ENCODE measurements at regions not wholly inside any gene's neighbourhood (a gene's known extent, or its start where the extent isn't known, plus 50 kb on each side); places are given as distances from the start of the nearest gene placed in this dataset.
"Not testable (repeated sequence)": the region's sequence is repeated elsewhere in the genome, so short reads cannot be mapped to it uniquely, and the experiment has no call there.

DNA sequence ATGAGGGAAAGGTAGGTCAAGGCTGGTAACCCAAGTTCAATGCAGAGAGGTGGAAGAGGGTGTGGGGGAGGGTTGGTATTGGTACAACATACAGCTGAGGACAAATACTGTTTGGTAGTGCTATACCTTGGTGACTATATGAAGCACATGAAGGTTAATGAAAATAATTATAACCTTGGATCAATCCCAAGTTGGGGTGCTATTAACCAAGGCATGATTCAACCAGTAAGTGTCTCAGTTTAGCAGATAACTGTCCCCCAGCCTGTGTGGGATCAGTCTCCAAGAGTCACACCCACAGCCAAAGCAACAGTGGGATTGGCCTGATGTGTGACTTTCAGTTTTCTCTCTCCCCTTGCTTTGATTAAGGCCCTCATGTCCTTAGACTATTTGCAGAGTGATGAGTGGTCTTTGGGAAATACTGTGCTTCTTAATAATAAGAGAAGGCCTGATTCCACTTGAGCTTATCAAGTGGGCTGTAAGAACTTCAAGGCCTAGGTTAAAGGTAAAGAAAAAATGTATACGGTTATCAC, 80.8 kb downstream of the EOMES start:
- 90% methylated on average over 1 of the region's 1 CpG for WGBS
- Histone ChIP-seq H3K4me3 (ENCODE audit: low read depth, low read length) (no peak overlapping the region), H3K4me1 (ENCODE audit: insufficient read depth) (no peaks in the 10 kb centered on the region), H3K27ac (ENCODE audit: low read depth) (no peak overlapping the region), H3K36me3 (ENCODE audit: insufficient read depth) (no peaks in the 10 kb centered on the region)
- no peak for DNase-seq (ENCODE audit: extremely low spot score)

DNA sequence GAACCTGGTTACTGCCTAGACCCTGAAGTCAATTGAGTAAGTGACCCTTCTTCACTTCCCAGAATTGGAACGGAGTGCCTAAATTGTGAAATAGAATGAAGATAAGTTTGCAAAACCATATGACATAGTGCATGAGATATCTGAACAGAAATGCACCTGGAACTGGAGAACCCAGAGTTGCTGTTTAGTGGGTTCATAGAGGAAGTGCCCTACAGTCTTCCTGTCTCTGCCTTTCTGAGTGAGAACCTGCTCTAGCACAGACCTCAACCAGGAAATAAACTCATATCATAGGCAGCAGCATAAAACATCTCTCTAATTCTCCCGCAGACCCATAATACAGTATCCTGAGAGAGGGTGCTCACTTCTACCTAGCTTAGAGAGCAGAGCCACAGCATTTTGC, 82.9 kb downstream of the EOMES start:
- no peak overlapping the region for H3K27ac ChIP-seq (ENCODE audit: low read depth)
- H3K4me1 ChIP-seq (ENCODE audit: insufficient read depth): no peaks in the 10 kb centered on the region
- WGBS: 86% methylated on average over 2 of the region's 2 CpGs
- H3K36me3 ChIP-seq (ENCODE audit: insufficient read depth): no peaks in the 10 kb centered on the region
- no peak overlapping the region for H3K4me3 ChIP-seq (ENCODE audit: low read depth, low read length)
- DNase-seq (ENCODE audit: extremely low spot score): no peak

DNA sequence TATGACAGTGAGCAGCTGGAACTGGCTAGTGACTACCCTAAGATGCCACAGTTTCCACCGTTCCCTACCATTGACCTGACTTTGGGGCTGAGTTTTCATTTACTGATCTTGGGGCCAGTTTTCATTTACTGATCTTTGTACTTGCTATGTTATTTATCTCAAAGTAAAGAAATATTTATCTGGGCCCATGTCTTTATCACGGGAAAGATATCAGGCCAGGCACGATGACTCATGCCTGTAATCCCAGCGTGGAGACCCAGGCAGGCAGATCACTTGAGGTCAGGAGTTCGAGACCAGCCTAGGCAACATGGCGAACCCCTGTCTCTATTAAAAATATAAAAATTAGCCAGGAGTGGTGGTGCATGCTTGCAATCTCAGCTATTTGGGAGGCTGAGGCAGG, 83.5 kb downstream of the EOMES start:
- Histone ChIP-seq H3K27ac (ENCODE audit: low read depth) (no peak overlapping the region), H3K36me3 (ENCODE audit: insufficient read depth) (no peaks in the 10 kb centered on the region), H3K4me1 (ENCODE audit: insufficient read depth) (no peaks in the 10 kb centered on the region), H3K4me3 (ENCODE audit: low read depth, low read length) (no peak overlapping the region)
- WGBS: 68% methylated on average over 6 of the region's 6 CpGs
- no peak for DNase-seq (ENCODE audit: extremely low spot score)

DNA sequence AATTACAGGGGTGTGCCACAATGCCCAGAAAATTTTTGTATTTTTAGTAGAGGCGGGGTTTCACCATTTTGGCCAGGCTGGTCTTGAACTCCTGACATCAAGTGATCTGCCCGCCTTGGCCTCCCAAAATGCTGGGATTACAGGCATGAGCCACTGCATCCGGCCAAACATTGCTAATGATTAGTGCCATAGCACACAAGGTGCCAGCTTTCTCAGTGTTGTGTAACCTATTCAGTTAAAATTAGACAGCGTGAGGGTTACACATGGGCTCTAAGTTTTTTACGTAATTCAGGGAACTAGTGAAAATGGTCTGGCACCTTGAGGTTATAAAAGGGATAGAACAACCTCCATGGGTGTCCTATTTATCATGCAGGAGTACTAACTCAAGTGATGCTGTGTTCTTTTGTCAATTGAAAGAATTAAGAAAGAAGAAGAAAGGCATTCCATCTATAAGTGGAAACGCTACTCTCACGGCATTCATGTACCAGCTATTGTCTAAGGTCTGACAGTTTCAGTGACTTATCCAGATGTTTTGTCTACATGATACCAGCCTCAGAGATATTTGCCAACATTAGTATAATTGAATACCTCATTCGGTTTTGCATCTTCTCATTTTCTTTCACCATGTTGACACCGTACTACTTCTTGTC, 84.7 kb downstream of the EOMES start:
- Histone ChIP-seq H3K4me1 (ENCODE audit: insufficient read depth) (no peaks in the 10 kb centered on the region), H3K36me3 (ENCODE audit: insufficient read depth) (no peaks in the 10 kb centered on the region), H3K27ac (ENCODE audit: low read depth) (no peak overlapping the region), H3K4me3 (ENCODE audit: low read depth, low read length) (no peak overlapping the region)
- 92% methylated on average over 9 of the region's 9 CpGs for WGBS
- DNase-seq (ENCODE audit: extremely low spot score): no peak

DNA sequence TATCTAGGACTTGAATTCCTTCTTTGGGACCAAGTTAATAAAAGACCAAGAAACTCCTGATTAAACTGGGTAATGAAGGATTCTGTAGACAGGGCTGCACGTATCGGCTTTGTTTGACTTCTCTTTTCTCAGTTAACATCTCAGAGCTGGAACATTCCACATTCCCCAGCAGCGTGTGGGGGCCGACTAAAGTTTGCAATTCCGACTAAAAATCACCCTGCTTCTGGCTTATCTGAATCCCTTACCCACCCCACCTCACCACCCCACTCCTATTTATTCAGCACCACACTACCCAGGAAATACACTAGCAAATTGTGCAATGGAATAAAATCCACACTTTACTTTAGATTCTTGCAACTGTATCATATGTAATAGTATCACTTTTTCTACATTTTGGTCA, 87.1 kb downstream of the EOMES start:
- WGBS: 76% methylated on average over 5 of the region's 5 CpGs
- DNase-seq (ENCODE audit: extremely low spot score); H3K4me3 ChIP-seq (ENCODE audit: low read depth, low read length); H3K36me3 ChIP-seq (ENCODE audit: insufficient read depth); H3K4me1 ChIP-seq (ENCODE audit: insufficient read depth); H3K27ac ChIP-seq (ENCODE audit: low read depth): not testable (repeated sequence)

DNA sequence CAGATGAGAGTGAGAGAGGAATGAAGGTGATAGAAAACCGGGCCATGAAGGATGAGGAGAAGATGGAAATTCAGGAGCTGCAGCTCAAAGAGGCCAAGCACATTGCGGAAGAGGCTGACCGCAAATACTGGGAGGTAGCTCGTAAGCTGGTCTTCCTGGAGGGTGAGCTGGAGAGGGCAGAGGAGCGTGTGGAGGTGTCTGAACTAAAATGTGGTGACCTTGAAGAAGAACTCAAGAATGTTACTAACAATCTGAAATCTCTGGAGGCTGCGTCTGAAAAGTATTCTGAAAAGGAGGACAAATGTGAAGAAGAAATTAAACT, 88.9 kb downstream of the EOMES start:
- Histone ChIP-seq H3K4me3 (ENCODE audit: low read depth, low read length) (peak overlapping the region; percentile 64), H3K36me3 (ENCODE audit: insufficient read depth) (no peaks in the 10 kb centered on the region), H3K4me1 (ENCODE audit: insufficient read depth) (no peaks in the 10 kb centered on the region), H3K27ac (ENCODE audit: low read depth) (peak overlapping the region; percentile 74)
- no peak for DNase-seq (ENCODE audit: extremely low spot score)
- 15% methylated on average over 6 of the region's 6 CpGs for WGBS

DNA sequence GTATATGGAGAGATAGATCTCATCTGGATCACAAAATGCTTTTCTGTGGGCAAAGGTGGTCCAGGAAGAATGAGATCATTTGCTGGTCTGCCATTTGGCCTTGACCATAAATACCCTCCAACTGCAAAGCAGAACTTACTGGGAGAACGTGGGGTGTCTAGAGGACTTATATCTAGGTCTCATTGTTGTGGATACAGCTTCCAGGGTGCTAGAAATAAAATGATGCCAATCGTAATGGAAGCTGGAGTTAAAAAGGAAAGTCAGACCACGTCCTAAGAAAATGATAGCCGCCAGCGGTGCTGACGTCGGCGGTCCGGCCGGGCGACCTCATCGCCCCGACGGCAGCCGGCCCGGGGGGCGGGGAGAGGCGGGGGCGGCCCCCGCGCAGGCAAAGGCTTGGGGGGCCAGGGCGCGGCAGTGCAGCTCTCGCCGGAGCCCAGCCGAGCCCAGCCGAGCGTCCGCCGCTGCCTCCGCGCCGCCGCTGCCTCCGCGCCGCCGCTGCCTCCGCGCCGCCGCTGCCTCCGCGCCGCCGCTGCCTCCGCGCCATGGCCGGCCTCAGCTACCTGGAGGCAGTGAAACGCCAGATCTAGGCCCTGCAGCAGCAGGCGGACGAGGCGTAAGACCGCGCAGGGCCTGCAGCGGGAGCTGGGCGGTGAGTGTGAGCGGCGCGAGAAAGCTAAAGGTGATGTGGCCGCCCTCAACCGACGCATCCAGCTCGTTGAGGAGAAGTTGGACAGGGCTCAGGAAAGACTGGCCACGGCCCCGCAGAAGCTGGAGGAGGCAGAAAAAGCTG, 89.5 kb downstream of the EOMES start:
- Histone ChIP-seq H3K4me1 (ENCODE audit: insufficient read depth) (no peaks in the 10 kb centered on the region), H3K36me3 (ENCODE audit: insufficient read depth) (no peaks in the 10 kb centered on the region), H3K27ac (ENCODE audit: low read depth) (peak overlapping the region; percentile 74), H3K4me3 (ENCODE audit: low read depth, low read length) (peak overlapping the region; percentile 64)
- DNase-seq (ENCODE audit: extremely low spot score): no peak
- WGBS: 9% methylated on average over 66 of the region's 66 CpGs

DNA sequence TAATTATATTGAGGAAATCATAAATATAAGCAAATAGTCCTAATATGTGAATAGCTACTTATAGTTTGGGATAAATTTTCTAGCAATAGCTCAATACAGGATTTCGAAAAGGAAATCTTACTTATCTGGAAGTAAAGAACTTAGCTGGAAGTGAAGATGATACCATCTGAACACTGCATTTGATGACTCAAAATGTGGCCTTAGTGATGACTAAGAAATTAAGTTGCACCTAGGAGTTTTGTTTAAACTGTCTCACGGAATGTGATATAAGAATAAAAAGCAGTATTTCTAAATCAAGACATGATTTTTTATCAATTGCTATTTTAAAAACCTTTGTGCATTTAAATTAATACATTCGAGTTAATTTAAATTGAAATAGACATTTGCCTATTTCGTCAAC, 91.2 kb downstream of the EOMES start:
- H3K4me3 ChIP-seq (ENCODE audit: low read depth, low read length): no peak overlapping the region
- H3K36me3 ChIP-seq (ENCODE audit: insufficient read depth): no peaks in the 10 kb centered on the region
- H3K27ac ChIP-seq (ENCODE audit: low read depth): no peak overlapping the region
- no peaks in the 10 kb centered on the region for H3K4me1 ChIP-seq (ENCODE audit: insufficient read depth)
- no peak for DNase-seq (ENCODE audit: extremely low spot score)
- 85% methylated on average over 4 of the region's 4 CpGs for WGBS

DNA sequence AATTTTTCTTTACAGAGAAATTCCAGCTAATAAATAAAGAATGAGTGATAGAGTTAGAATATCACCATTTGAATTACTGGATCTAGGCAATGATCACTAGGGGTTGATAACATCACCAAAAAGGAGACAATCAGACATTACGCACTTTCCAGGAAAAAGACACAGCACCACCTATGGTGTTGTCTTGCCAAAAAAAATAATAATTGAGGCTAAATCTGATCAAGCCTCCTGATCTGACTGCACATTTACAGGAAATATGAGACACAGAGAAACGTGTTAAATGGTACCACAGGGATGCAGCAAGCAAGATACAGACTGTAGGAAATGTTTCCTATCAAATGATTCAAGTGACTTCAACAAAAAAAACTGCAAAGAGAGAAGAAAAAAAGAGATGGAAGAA, 92.8 kb downstream of the EOMES start:
- Histone ChIP-seq H3K4me1 (ENCODE audit: insufficient read depth) (no peaks in the 10 kb centered on the region), H3K27ac (ENCODE audit: low read depth) (no peak overlapping the region), H3K36me3 (ENCODE audit: insufficient read depth) (no peaks in the 10 kb centered on the region), H3K4me3 (ENCODE audit: low read depth, low read length) (no peak overlapping the region)
- WGBS: 58% methylated on average over 2 of the region's 2 CpGs
- DNase-seq (ENCODE audit: extremely low spot score): no peak

DNA sequence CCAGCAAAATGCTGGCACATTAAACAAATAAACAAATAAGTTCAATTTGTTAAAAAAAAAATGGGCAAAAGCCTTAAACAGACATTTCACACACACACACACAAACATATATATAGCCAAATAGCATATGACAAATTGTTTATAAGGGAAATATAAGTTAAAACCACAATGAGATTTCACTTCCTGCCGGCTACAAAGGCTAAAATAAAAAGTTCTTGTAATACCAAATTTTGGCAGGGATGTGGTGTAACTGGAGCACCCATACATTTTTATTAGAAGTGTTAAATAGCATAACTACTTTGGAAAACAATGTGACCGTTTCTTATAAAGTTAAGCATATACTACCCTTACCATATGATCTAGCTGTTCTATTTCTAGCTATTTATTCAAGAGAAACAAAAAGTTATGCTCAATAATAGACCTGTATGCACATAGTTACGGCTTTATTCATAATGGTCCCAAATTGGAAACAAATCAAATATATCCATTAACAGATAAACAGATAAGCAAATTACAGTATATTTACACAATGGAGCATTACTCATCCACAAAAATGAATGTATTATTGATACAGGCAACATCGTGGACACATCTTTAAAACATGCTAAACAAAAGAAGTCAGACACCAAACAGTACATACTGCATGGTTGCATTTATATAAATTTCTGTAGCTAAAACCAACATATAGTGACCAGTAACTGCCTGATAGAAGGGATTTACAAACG, 93.9 kb downstream of the EOMES start:
- no peak overlapping the region for H3K27ac ChIP-seq (ENCODE audit: low read depth)
- WGBS: 76% methylated on average over 5 of the region's 5 CpGs
- H3K4me1 ChIP-seq (ENCODE audit: insufficient read depth): no peaks in the 10 kb centered on the region
- no peak overlapping the region for H3K4me3 ChIP-seq (ENCODE audit: low read depth, low read length)
- H3K36me3 ChIP-seq (ENCODE audit: insufficient read depth): no peaks in the 10 kb centered on the region
- DNase-seq (ENCODE audit: extremely low spot score): no peak

DNA sequence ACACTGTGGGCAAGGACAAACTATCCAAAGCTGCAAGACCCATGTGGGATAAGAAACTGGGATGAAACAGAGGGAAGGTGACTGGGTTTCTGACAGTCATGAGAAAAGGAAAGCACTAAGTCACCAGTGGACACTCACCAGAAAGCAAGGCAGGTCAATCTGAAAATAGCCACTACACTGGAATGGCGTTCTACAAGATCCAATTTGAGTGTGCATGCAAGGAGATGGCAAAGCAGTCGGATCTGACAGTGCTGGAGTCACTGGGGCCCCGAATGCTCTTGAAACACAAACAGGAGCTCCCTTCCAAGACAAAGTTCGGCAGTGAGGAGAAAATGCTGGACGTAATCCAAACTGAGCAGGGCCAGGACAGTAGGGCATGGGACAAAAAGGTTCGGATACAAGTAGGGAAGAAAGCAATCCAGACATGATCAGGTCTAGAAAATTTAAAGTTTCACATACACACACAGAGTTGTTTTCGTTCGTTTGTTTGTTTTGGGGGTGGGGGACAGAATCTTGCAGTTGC, 95.5 kb downstream of the EOMES start:
- DNase-seq (ENCODE audit: extremely low spot score): no peak
- WGBS: 41% methylated on average over 8 of the region's 8 CpGs
- Histone ChIP-seq H3K4me1 (ENCODE audit: insufficient read depth) (no peaks in the 10 kb centered on the region), H3K27ac (ENCODE audit: low read depth) (no peak overlapping the region), H3K4me3 (ENCODE audit: low read depth, low read length) (no peak overlapping the region), H3K36me3 (ENCODE audit: insufficient read depth) (no peaks in the 10 kb centered on the region)

DNA sequence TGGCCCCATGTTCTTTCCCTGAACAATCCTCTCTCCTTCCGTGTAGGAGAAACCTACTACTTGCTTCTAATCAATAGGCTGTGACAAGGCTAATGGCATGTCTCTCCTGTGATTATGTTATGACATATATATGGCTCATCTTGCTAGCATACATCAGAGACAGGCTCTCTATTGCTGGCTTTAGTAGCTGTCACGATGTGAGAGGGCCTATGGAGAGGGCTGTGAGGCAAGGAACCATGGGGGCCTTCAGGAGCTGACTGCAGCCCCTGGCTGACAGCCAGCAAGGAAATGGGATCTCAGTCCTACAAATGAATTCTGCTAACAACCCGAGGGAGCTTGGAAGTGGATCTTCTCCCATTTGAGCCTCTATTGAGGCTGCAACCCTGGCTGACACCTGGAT, 96.3 kb downstream of the EOMES start:
- 76% methylated on average over 3 of the region's 3 CpGs for WGBS
- H3K4me1 ChIP-seq (ENCODE audit: insufficient read depth): no peaks in the 10 kb centered on the region
- no peak for DNase-seq (ENCODE audit: extremely low spot score)
- no peaks in the 10 kb centered on the region for H3K36me3 ChIP-seq (ENCODE audit: insufficient read depth)
- no peak overlapping the region for H3K4me3 ChIP-seq (ENCODE audit: low read depth, low read length)
- H3K27ac ChIP-seq (ENCODE audit: low read depth): no peak overlapping the region

DNA sequence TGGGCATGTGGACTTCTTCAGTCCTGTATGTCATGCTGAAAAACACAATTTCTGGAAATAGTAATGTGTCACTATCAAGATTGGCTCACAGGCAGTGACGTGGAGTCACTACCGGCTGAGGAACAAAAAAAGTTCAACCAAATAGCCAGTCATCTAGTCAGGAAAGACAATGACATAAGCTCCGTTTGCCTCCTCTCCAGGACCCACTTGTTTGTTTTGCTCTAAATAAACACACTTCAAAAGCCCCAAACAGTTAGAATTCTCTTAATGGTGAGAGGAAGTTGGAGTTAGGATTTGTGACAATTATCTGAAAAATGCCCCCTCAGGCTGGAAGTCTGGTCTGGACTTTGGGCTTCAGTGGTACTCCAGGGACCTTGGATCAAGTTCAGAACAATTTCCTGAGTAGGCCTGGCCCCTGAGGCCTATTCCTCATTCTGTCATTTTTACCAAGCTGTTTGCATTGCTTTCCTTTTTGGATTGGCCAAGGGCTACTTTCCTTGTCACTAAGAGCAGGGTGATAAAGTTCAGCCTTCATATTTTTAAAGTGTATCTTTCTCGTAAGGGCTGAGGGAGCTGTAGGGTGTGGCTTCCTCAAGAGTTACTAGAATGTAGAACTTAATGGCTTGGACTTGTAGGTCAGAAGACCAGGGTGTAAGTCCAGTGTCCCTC, 98.9 kb downstream of the EOMES start:
- Histone ChIP-seq H3K27ac (ENCODE audit: low read depth) (no peak overlapping the region), H3K4me3 (ENCODE audit: low read depth, low read length) (no peak overlapping the region), H3K4me1 (ENCODE audit: insufficient read depth) (no peaks in the 10 kb centered on the region), H3K36me3 (ENCODE audit: insufficient read depth) (no peaks in the 10 kb centered on the region)
- no peak for DNase-seq (ENCODE audit: extremely low spot score)
- 60% methylated on average over 4 of the region's 4 CpGs for WGBS
